Stimulated activated effector memory CD8-positive, alpha-beta T cell treated with anti-CD3 and anti-CD28 coated beads, Interleukin-12 subunit alpha, Interleukin-12 subunit beta, amount 100 ng/mL, for 72 hours (primary cell): ENCODE measurements at regions not wholly inside any gene's neighbourhood (a gene's known extent, or its start where the extent isn't known, plus 50 kb on each side); places are given as distances from the start of the nearest gene placed in this dataset.

ENCODE experiments used
- ATAC-seq: fragments of 150-1000 bp; cut with Tn5 transposase; 2 replicates; pipeline ENCODE4 v1.10.0; 2021
- DNase-seq, 2 donors: peaks; one replicate each; pipeline ENCODE4 v3.0.0; 2021 to 2022; ENCODE audit warnings: low spot score in 2 of 2
- H3K27ac Mint-ChIP-seq: one replicate; pipeline ENCODE4 v1.8.0; 2022; ENCODE audit warnings: mild to moderate bottlenecking, mixed read lengths
- H3K36me3 Mint-ChIP-seq: one replicate; pipeline ENCODE4 v1.8.0; 2022; ENCODE audit warnings: mild to moderate bottlenecking, mixed read lengths
- H3K4me1 Mint-ChIP-seq: one replicate; pipeline ENCODE4 v1.8.0; 2022; ENCODE audit warnings: mixed read lengths
- H3K4me3 Mint-ChIP-seq: one replicate; pipeline ENCODE4 v1.8.0; 2022; ENCODE audit warnings: mild to moderate bottlenecking, mixed read lengths
- H3K9me3 Mint-ChIP-seq: one replicate; pipeline ENCODE4 v1.8.0; 2022; ENCODE audit warnings: mixed read lengths

- H3K9me3 Mint-ChIP-seq, result peaks cover 8% of the 10 kb centered on the region
- H3K4me3 Mint-ChIP-seq, result no peak overlapping the region
- ATAC-seq (no peak), DNase-seq (no peak)
- H3K27ac Mint-ChIP-seq, result no peak overlapping the region
- no peaks in the 10 kb centered on the region for H3K36me3 Mint-ChIP-seq
- H3K4me1 Mint-ChIP-seq, result no peaks in the 10 kb centered on the region
These were observed 302.4 kb upstream of the GIMD1 start for GRCh38 chr4:106670976-106671375.

- Mint-ChIP-seq H3K36me3 (no peaks in the 10 kb centered on the region), H3K9me3 (peaks cover 3% of the 10 kb centered on the region), H3K27ac (no peak overlapping the region), H3K4me1 (no peaks in the 10 kb centered on the region), H3K4me3 (no peak overlapping the region)
- ATAC-seq (no peak), DNase-seq (no peak)
These were observed 290.8 kb upstream of the GIMD1 start for GRCh38 chr4:106659371-106659770.

- Mint-ChIP-seq H3K9me3 (peaks cover 3% of the 10 kb centered on the region), H3K27ac (no peak overlapping the region), H3K36me3 (no peaks in the 10 kb centered on the region), H3K4me1 (no peaks in the 10 kb centered on the region), H3K4me3 (no peak overlapping the region)
- DNase-seq (no peak), ATAC-seq (no peak)
These were observed 283.5 kb upstream of the GIMD1 start for GRCh38 chr4:106652095-106652494.

- DNase-seq (no peak), ATAC-seq (no peak)
- H3K4me3 Mint-ChIP-seq, result no peak overlapping the region
- H3K4me1 Mint-ChIP-seq, result no peaks in the 10 kb centered on the region
- H3K36me3 Mint-ChIP-seq, result no peaks in the 10 kb centered on the region
- peaks cover 6% of the 10 kb centered on the region for H3K9me3 Mint-ChIP-seq
- H3K27ac Mint-ChIP-seq, result no peak overlapping the region
These were observed 282.1 kb upstream of the GIMD1 start for GRCh38 chr4:106650701-106651100.

- peaks cover 7% of the 10 kb centered on the region for H3K9me3 Mint-ChIP-seq
- no peak for ATAC-seq
- H3K4me1 Mint-ChIP-seq, result no peaks in the 10 kb centered on the region
- no peaks in the 10 kb centered on the region for H3K36me3 Mint-ChIP-seq
- no peak overlapping the region for H3K27ac Mint-ChIP-seq
- DNase-seq, result no peak
- H3K4me3 Mint-ChIP-seq, result no peak overlapping the region
These were observed 278.9 kb upstream of the GIMD1 start for GRCh38 chr4:106647451-106647850.

- Mint-ChIP-seq H3K27ac (no peak overlapping the region), H3K4me1 (no peaks in the 10 kb centered on the region), H3K36me3 (no peaks in the 10 kb centered on the region), H3K9me3 (no peaks in the 10 kb centered on the region), H3K4me3 (no peak overlapping the region)
- ATAC-seq (no peak), DNase-seq (no peak)
These were observed 260.7 kb upstream of the GIMD1 start for GRCh38 chr4:106629268-106629625.

GRCh38 chr4:106628586-106629267 lies 260.1 kb upstream of the GIMD1 start:
- Mint-ChIP-seq H3K9me3 (no peaks in the 10 kb centered on the region), H3K27ac (no peak overlapping the region), H3K4me3 (no peak overlapping the region), H3K36me3 (no peaks in the 10 kb centered on the region), H3K4me1 (no peaks in the 10 kb centered on the region)
- no peak for DNase-seq
- no peak for ATAC-seq

GRCh38 chr4:106627051-106627450 lies 258.5 kb upstream of the GIMD1 start:
- no peak overlapping the region for H3K27ac Mint-ChIP-seq
- H3K4me1 Mint-ChIP-seq, result no peaks in the 10 kb centered on the region
- no peak for DNase-seq
- H3K9me3 Mint-ChIP-seq, result no peaks in the 10 kb centered on the region
- no peak overlapping the region for H3K4me3 Mint-ChIP-seq
- H3K36me3 Mint-ChIP-seq, result no peaks in the 10 kb centered on the region
- ATAC-seq, result no peak

- H3K4me1 Mint-ChIP-seq, result no peaks in the 10 kb centered on the region
- no peaks in the 10 kb centered on the region for H3K9me3 Mint-ChIP-seq
- H3K4me3 Mint-ChIP-seq, result no peak overlapping the region
- H3K36me3 Mint-ChIP-seq, result no peaks in the 10 kb centered on the region
- no peak overlapping the region for H3K27ac Mint-ChIP-seq
- ATAC-seq, result no peak
- DNase-seq, result no peak
These were observed 256.1 kb upstream of the GIMD1 start for GRCh38 chr4:106624671-106625070.

GRCh38 chr4:106618956-106619355 lies 250.4 kb upstream of the GIMD1 start:
- DNase-seq, result no peak
- ATAC-seq, result no peak
- no peaks in the 10 kb centered on the region for H3K36me3 Mint-ChIP-seq
- no peak overlapping the region for H3K27ac Mint-ChIP-seq
- H3K4me1 Mint-ChIP-seq, result no peaks in the 10 kb centered on the region
- H3K9me3 Mint-ChIP-seq, result no peaks in the 10 kb centered on the region
- no peak overlapping the region for H3K4me3 Mint-ChIP-seq

- peaks cover 4% of the 10 kb centered on the region for H3K9me3 Mint-ChIP-seq
- H3K36me3 Mint-ChIP-seq, result no peaks in the 10 kb centered on the region
These were observed 247.4 kb upstream of the GIMD1 start for GRCh38 chr4:106615961-106616360.

GRCh38 chr4:106615410-106615945 lies 246.9 kb upstream of the GIMD1 start:
- H3K36me3 Mint-ChIP-seq, result no peaks in the 10 kb centered on the region
- DNase-seq, result no peak
- peaks cover 4% of the 10 kb centered on the region for H3K9me3 Mint-ChIP-seq

More at GRCh38 chr4:106615961-106616360, 247.4 kb upstream of the GIMD1 start:
- no peaks in the 10 kb centered on the region for H3K4me1 Mint-ChIP-seq
- H3K27ac Mint-ChIP-seq, result no peak overlapping the region
- DNase-seq (no peak), ATAC-seq (no peak)
- no peak overlapping the region for H3K4me3 Mint-ChIP-seq

GRCh38 chr4:106614441-106614840 lies 245.9 kb upstream of the GIMD1 start:
- no peak overlapping the region for H3K27ac Mint-ChIP-seq
- DNase-seq (no peak), ATAC-seq (no peak)
- H3K4me3 Mint-ChIP-seq, result no peak overlapping the region
- H3K36me3 Mint-ChIP-seq, result no peaks in the 10 kb centered on the region
- peaks cover 4% of the 10 kb centered on the region for H3K9me3 Mint-ChIP-seq
- no peaks in the 10 kb centered on the region for H3K4me1 Mint-ChIP-seq

More at GRCh38 chr4:106615410-106615945, 246.9 kb upstream of the GIMD1 start:
- H3K27ac Mint-ChIP-seq, result no peak overlapping the region
- ATAC-seq, result no peak
- H3K4me1 Mint-ChIP-seq, result no peaks in the 10 kb centered on the region
- H3K4me3 Mint-ChIP-seq, result no peak overlapping the region

- Mint-ChIP-seq H3K27ac (no peak overlapping the region), H3K4me3 (no peak overlapping the region), H3K9me3 (peaks cover 4% of the 10 kb centered on the region), H3K4me1 (no peaks in the 10 kb centered on the region), H3K36me3 (no peaks in the 10 kb centered on the region)
- no peak for ATAC-seq
- no peak for DNase-seq
These were observed 241.3 kb upstream of the GIMD1 start for GRCh38 chr4:106609917-106610316.

GRCh38 chr4:106607558-106607957 lies 239.0 kb upstream of the GIMD1 start:
- Mint-ChIP-seq H3K4me1 (no peaks in the 10 kb centered on the region), H3K9me3 (no peaks in the 10 kb centered on the region), H3K4me3 (no peak overlapping the region), H3K36me3 (no peaks in the 10 kb centered on the region), H3K27ac (no peak overlapping the region)
- ATAC-seq (no peak), DNase-seq (no peak)

- Mint-ChIP-seq H3K27ac (no peak overlapping the region), H3K9me3 (no peaks in the 10 kb centered on the region), H3K4me1 (no peaks in the 10 kb centered on the region), H3K36me3 (no peaks in the 10 kb centered on the region), H3K4me3 (no peak overlapping the region)
- no peak for DNase-seq
- ATAC-seq, result peak; percentile 32
These were observed 235.9 kb upstream of the GIMD1 start for GRCh38 chr4:106604319-106605051.
